ENCODE measurements at regions not wholly inside any gene's neighbourhood (a gene's known extent, or its start where the extent isn't known, plus 50 kb on each side); places are given as distances from the start of the nearest gene placed in this dataset.

- no peak for TF ChIP-seq PBX3 (IDR thresholded peaks at IDR 0.05)
- Histone ChIP-seq H3K4me1 (ENCODE audit: control insufficient read depth in 1 of 2, insufficient read depth in 2 of 2, low read depth in 1 of 2, low read length in 1 of 2) (peaks cover 2 to 25% of the 10 kb centered on the region in 2 experiments; a peak in 3 of 4 replicates), H3K9me2 (no peaks in the 10 kb centered on the region), H3K79me2 (ENCODE audit: insufficient read depth) (no peaks in the 10 kb centered on the region), H4K20me1 (ENCODE audit: insufficient read depth) (no peaks in the 10 kb centered on the region), H3K27me3 (ENCODE audit: insufficient read depth) (no peaks in the 10 kb centered on the region), H3K27ac (ENCODE audit: low read depth in 2 of 2, low read length in 1 of 2) (peak overlapping the region in 1 of 2 experiments; percentile 95; a peak in 2 of 4 replicates), H3K9ac (no peak overlapping the region; the same call in 1 of the 2 replicates), H3F3A (replicated peaks; ENCODE audit: insufficient read depth) (peaks cover 27% of the 10 kb centered on the region), H2AFZ (ENCODE audit: low read depth) (no peak overlapping the region), H3K9me3 (no peaks in the 10 kb centered on the region), H3K4me3 (ENCODE audit: low read depth in 2 of 2, low read length in 1 of 2) (no peak overlapping the region), H3K4me2 (no peak overlapping the region), H3K36me3 (replicated peaks in 1 of 2; ENCODE audit: control insufficient read depth in 1 of 2, insufficient read depth in 2 of 2, low read length in 1 of 2) (no peaks in the 10 kb centered on the region)
- ChIA-PET CTCF (no interaction called here), POLR2A (no interaction called here)
- 86% methylated on average over 6 of the region's 6 CpGs for WGBS (ENCODE audit: low lambda C conversion rate)
- DNase-seq: no peak
These were observed 246.7 kb downstream of the KLF6 start for GRCh38 chr10:3538291-3538655.

- ChIA-PET CTCF (no interaction called here), POLR2A (no interaction called here)
- H3K4me2 ChIP-seq: no peak overlapping the region
- WGBS (ENCODE audit: low lambda C conversion rate): 95% methylated on average over 3 of the region's 3 CpGs
- H3K9ac ChIP-seq: no peak overlapping the region
- peaks cover 2 to 30% of the 10 kb centered on the region in 2 experiments; a peak in 3 of 4 replicates for H3K4me1 ChIP-seq (ENCODE audit: control insufficient read depth in 1 of 2, insufficient read depth in 2 of 2, low read depth in 1 of 2, low read length in 1 of 2)
- TF ChIP-seq CTCF (IDR thresholded peaks at IDR 0.05): no peak
- TF ChIP-seq RAD21 (IDR thresholded peaks at IDR 0.05; ENCODE audit: low read length): no peak
- TF ChIP-seq TAF1 (IDR thresholded peaks at IDR 0.05; ENCODE audit: borderline replicate concordance, low read depth, low read length): no peak
- TF ChIP-seq TCF12 (IDR thresholded peaks at IDR 0.05): no peak
- no peak for TF ChIP-seq SIN3A (IDR thresholded peaks at IDR 0.05; ENCODE audit: borderline replicate concordance, low read depth, low read length)
- TF ChIP-seq ELF1 (IDR thresholded peaks at IDR 0.05): no peak
- no peak for TF ChIP-seq JUND (IDR thresholded peaks at IDR 0.05)
- TF ChIP-seq RFX5 (IDR thresholded peaks at IDR 0.05; ENCODE audit: low read length): no peak
- TF ChIP-seq GABPA (IDR thresholded peaks at IDR 0.05; ENCODE audit: low read depth): no peak
- no peak for TF ChIP-seq FOSL2 (IDR thresholded peaks at IDR 0.05; ENCODE audit: borderline replicate concordance, low read depth)
- no peak for TF ChIP-seq NRF1 (IDR thresholded peaks at IDR 0.05; ENCODE audit: low read depth, low read length)
- no peak for TF ChIP-seq GATA2 (CRISPR knock-in tag; IDR thresholded peaks at IDR 0.05)
- H4K20me1 ChIP-seq (ENCODE audit: insufficient read depth): no peaks in the 10 kb centered on the region
- no peaks in the 10 kb centered on the region for H3K36me3 ChIP-seq (replicated peaks in 1 of 2; ENCODE audit: control insufficient read depth in 1 of 2, insufficient read depth in 2 of 2, low read length in 1 of 2)
- no peaks in the 10 kb centered on the region for H3K9me2 ChIP-seq
- H3K9me3 ChIP-seq: no peaks in the 10 kb centered on the region
- no peak overlapping the region for H3K27ac ChIP-seq (ENCODE audit: low read depth in 2 of 2, low read length in 1 of 2)
- H3K4me3 ChIP-seq (ENCODE audit: low read depth in 2 of 2, low read length in 1 of 2): no peak overlapping the region
- no peaks in the 10 kb centered on the region for H3K79me2 ChIP-seq (ENCODE audit: insufficient read depth)
- no peak overlapping the region for H2AFZ ChIP-seq (ENCODE audit: low read depth)
- no peak for DNase-seq
- peaks cover 21% of the 10 kb centered on the region for H3F3A ChIP-seq (replicated peaks; ENCODE audit: insufficient read depth)
- no peaks in the 10 kb centered on the region for H3K27me3 ChIP-seq (ENCODE audit: insufficient read depth)
These were observed 247.5 kb downstream of the KLF6 start for GRCh38 chr10:3537518-3537917.

All from SK-N-SH (cell line).